PFSK-1 (cell line): ENCODE measurements at regions not wholly inside any gene's neighbourhood (a gene's known extent, or its start where the extent isn't known, plus 50 kb on each side); places are given as distances from the start of the nearest gene placed in this dataset.

Experiments used
- FOXP2 ChIP-seq: optimal IDR thresholded peaks from 2 replicates; pipeline ENCODE3; 2011; ENCODE audit warnings: borderline replicate concordance, control low read depth, inconsistent platforms; ENCODE audit not compliant: insufficient read depth; ENCODE audit errors: extremely low read length, extremely low read depth
- POLR2AphosphoS5 ChIP-seq: IDR thresholded peaks from 2 replicates; pipeline ENCODE4 v1.6.1; 2012; ENCODE audit warnings: low read depth, mild to moderate bottlenecking, control low read depth, low read length, moderate library complexity
- REST ChIP-seq, 2 experiments: IDR thresholded peaks; 2 replicates each; pipeline versions ENCODE4 v1.6.1 to v1.8.0; 2011 to 2012; ENCODE audit warnings: low read depth in 2 of 2, low read length in 2 of 2, control low read depth in 1 of 2, inconsistent platforms in 1 of 2, mild to moderate bottlenecking in 1 of 2, moderate library complexity in 1 of 2; ENCODE audit not compliant: insufficient read depth in 1 of 2
- SIN3A ChIP-seq: IDR thresholded peaks from 2 replicates; pipeline ENCODE4 v1.6.1; 2012; ENCODE audit warnings: mild to moderate bottlenecking, low read length, moderate library complexity, borderline replicate concordance; ENCODE audit not compliant: insufficient read depth
- TAF1 ChIP-seq: IDR thresholded peaks from 2 replicates; pipeline ENCODE4 v1.6.1; 2012; ENCODE audit warnings: low read length, control low read depth, borderline replicate concordance; ENCODE audit not compliant: insufficient read depth

- no peak for TF ChIP-seq POLR2AphosphoS5
- no peak for TF ChIP-seq FOXP2
- TF ChIP-seq SIN3A = no peak
- no peak for TF ChIP-seq TAF1
- TF ChIP-seq REST (IDR thresholded peaks at IDR 0.05; ENCODE audit: insufficient read depth in 1 of 2, low read depth in 2 of 2, low read length in 2 of 2) = no peak
These were observed 380.6 kb upstream of the NXPH2 start for GRCh38 chr2:139160836-139161235.

- TF ChIP-seq TAF1 = no peak
- no peak for TF ChIP-seq FOXP2
- TF ChIP-seq SIN3A = no peak
- no peak for TF ChIP-seq REST (IDR thresholded peaks at IDR 0.05; ENCODE audit: insufficient read depth in 1 of 2, low read depth in 2 of 2, low read length in 2 of 2)
- TF ChIP-seq POLR2AphosphoS5 = no peak
These were observed 379.0 kb upstream of the NXPH2 start for GRCh38 chr2:139159177-139159576.

GRCh38 chr2:139156730-139157129, 376.5 kb upstream of the NXPH2 start:
- no peak for TF ChIP-seq SIN3A
- no peak for TF ChIP-seq REST (IDR thresholded peaks at IDR 0.05; ENCODE audit: insufficient read depth in 1 of 2, low read depth in 2 of 2, low read length in 2 of 2)
- no peak for TF ChIP-seq FOXP2
- TF ChIP-seq TAF1 = no peak
- no peak for TF ChIP-seq POLR2AphosphoS5

GRCh38 chr2:139155991-139156390, 375.8 kb upstream of the NXPH2 start:
- TF ChIP-seq SIN3A (no peak), REST (IDR thresholded peaks at IDR 0.05; ENCODE audit: insufficient read depth in 1 of 2, low read depth in 2 of 2, low read length in 2 of 2) (no peak), TAF1 (no peak), FOXP2 (no peak), POLR2AphosphoS5 (no peak)

- TF ChIP-seq FOXP2 (no peak), REST (IDR thresholded peaks at IDR 0.05; ENCODE audit: insufficient read depth in 1 of 2, low read depth in 2 of 2, low read length in 2 of 2) (peak; percentile 90 to 92)
These were observed 362.2 kb upstream of the NXPH2 start for GRCh38 chr2:139142252-139142880.
